Activated CD8-positive, alpha-beta T cell treated with anti-CD3 and anti-CD28 coated beads for 36 hours (primary cell): ENCODE measurements at regions not wholly inside any gene's neighbourhood (a gene's known extent, or its start where the extent isn't known, plus 50 kb on each side); places are given as distances from the start of the nearest gene placed in this dataset.

Experiments
- ATAC-seq: fragments of 200-7000 bp; cut with Tn5 transposase; one replicate; pipeline ENCODE4 v1.10.0; 2021; ENCODE audit warnings: mild to moderate bottlenecking, moderate library complexity
- CTCF ChIA-PET: fragments of 350-600 bp; sonication (Branson Sonifier 250); formaldehyde crosslinking; loops from one replicate; lab custom pipeline; 2021; ENCODE audit warnings: antibody characterized with exemption; lab: Charles Lee
- POLR2A ChIA-PET: fragments of 350-600 bp; sonication (Branson Sonifier 250); formaldehyde crosslinking; loops from one replicate; lab custom pipeline; 2021; ENCODE audit warnings: antibody characterized with exemption; lab: Charles Lee
- DNase-seq: peaks from one replicate; pipeline ENCODE4 v3.0.0-alpha.2; 2020
- H3K27ac Mint-ChIP-seq: one replicate; pipeline ENCODE4 v1.8.0; 2021; ENCODE audit warnings: mild to moderate bottlenecking, mixed read lengths
- H3K27me3 Mint-ChIP-seq: one replicate; pipeline ENCODE4 v1.8.0; 2021; ENCODE audit warnings: mixed read lengths
- H3K36me3 Mint-ChIP-seq: one replicate; pipeline ENCODE4 v1.8.0; 2021; ENCODE audit warnings: low read depth, mixed read lengths
- H3K4me1 Mint-ChIP-seq: one replicate; pipeline ENCODE4 v1.8.0; 2021; ENCODE audit warnings: low read depth, mixed read lengths
- H3K4me3 Mint-ChIP-seq: one replicate; pipeline ENCODE4 v1.8.0; 2021; ENCODE audit warnings: mild to moderate bottlenecking, moderate library complexity, mixed read lengths
- H3K9me3 Mint-ChIP-seq: one replicate; pipeline ENCODE4 v1.8.0; 2021; ENCODE audit warnings: mixed read lengths
- CTCF ChIP-seq: fragments of 200-600 bp; IDR thresholded peaks from one replicate; pipeline ENCODE4 v1.8.0; 2022; ENCODE audit warnings: antibody characterized with exemption, mild to moderate bottlenecking
- intact Hi-C: fragments of 100-400 bp; cut with micrococcal nuclease; formaldehyde crosslinking; loops from one replicate; pipeline ENCODE4 v1.10.0; 2022

GRCh38 chr2:156834431-156834830, 398.3 kb downstream of the GPD2 start:
- Mint-ChIP-seq H3K4me3 (no peak overlapping the region), H3K9me3 (peaks cover 1% of the 10 kb centered on the region), H3K4me1 (no peaks in the 10 kb centered on the region), H3K27me3 (peaks cover 3% of the 10 kb centered on the region), H3K36me3 (no peaks in the 10 kb centered on the region), H3K27ac (no peak overlapping the region)
- ChIA-PET CTCF (no interaction called here), POLR2A (no interaction called here)
- TF ChIP-seq CTCF = no peak
- ATAC-seq (no peak), DNase-seq (no peak)
- intact Hi-C loops = no loop called here

GRCh38 chr2:156837635-156838370, 401.6 kb downstream of the GPD2 start:
- POLR2A ChIA-PET = no interaction called here
- DNase-seq (no peak), ATAC-seq (no peak)
- Mint-ChIP-seq H3K4me1 (no peaks in the 10 kb centered on the region), H3K27ac (no peak overlapping the region), H3K9me3 (no peaks in the 10 kb centered on the region), H3K4me3 (no peak overlapping the region), H3K36me3 (no peaks in the 10 kb centered on the region), H3K27me3 (peaks cover 3% of the 10 kb centered on the region)
- TF ChIP-seq CTCF = no peak
- intact Hi-C loops = no loop called here
- CTCF ChIA-PET = no interaction called here

GRCh38 chr2:156841321-156841720, 405.1 kb downstream of the GPD2 start:
- no peak for TF ChIP-seq CTCF
- intact Hi-C loops = no loop called here
- ATAC-seq (no peak), DNase-seq (no peak)
- Mint-ChIP-seq H3K27me3 (peaks cover 5% of the 10 kb centered on the region), H3K4me3 (no peak overlapping the region), H3K9me3 (no peaks in the 10 kb centered on the region), H3K4me1 (no peaks in the 10 kb centered on the region), H3K36me3 (no peaks in the 10 kb centered on the region), H3K27ac (no peak overlapping the region)
- POLR2A ChIA-PET = no interaction called here
- CTCF ChIA-PET = interaction anchor here (1.1 kb wide), 1 partner anchor 296 kb away, joined by 3 read pairs; no protein-coding TSS in a partner anchor

GRCh38 chr2:156845806-156846558, 409.8 kb downstream of the GPD2 start:
- H3K36me3 Mint-ChIP-seq = no peaks in the 10 kb centered on the region
- H3K9me3 Mint-ChIP-seq = no peaks in the 10 kb centered on the region
- no peak overlapping the region for H3K4me3 Mint-ChIP-seq
- H3K4me1 Mint-ChIP-seq = no peaks in the 10 kb centered on the region
- TF ChIP-seq CTCF = no peak
- intact Hi-C loops = no loop called here
- DNase-seq (no peak), ATAC-seq (no peak)
- H3K27me3 Mint-ChIP-seq = peaks cover 4% of the 10 kb centered on the region
- ChIA-PET POLR2A (no interaction called here), CTCF (no interaction called here)
- H3K27ac Mint-ChIP-seq = no peak overlapping the region

GRCh38 chr2:156852210-156852609, 405.3 kb upstream of the GALNT5 start:
- no peak overlapping the region for H3K27ac Mint-ChIP-seq
- no peaks in the 10 kb centered on the region for H3K4me1 Mint-ChIP-seq
- no peaks in the 10 kb centered on the region for H3K36me3 Mint-ChIP-seq
- no peak for TF ChIP-seq CTCF
- ChIA-PET POLR2A (no interaction called here), CTCF (no interaction called here)
- no peak for ATAC-seq
- DNase-seq = no peak
- H3K9me3 Mint-ChIP-seq = no peaks in the 10 kb centered on the region
- intact Hi-C loops = no loop called here
- H3K27me3 Mint-ChIP-seq = no peaks in the 10 kb centered on the region
- H3K4me3 Mint-ChIP-seq = no peak overlapping the region
